HG02970 (cell line): ENCODE measurements at regions not wholly inside any gene's neighbourhood (a gene's known extent, or its start where the extent isn't known, plus 50 kb on each side); places are given as distances from the start of the nearest gene placed in this dataset.

ENCODE experiments used
- ATAC-seq: cut with Tn5 transposase; IDR thresholded peaks from one replicate; pipeline ENCODE4 v1.9.1; 2021; ENCODE audit warnings: mild to moderate bottlenecking, moderate library complexity, moderate number of reproducible peaks; ENCODE audit not compliant: unreplicated experiment, low FRiP score

GRCh38 chr21:17903929-17904639 is 84.9 kb upstream of the C21orf91 start:
- no peak for ATAC-seq

DNA sequence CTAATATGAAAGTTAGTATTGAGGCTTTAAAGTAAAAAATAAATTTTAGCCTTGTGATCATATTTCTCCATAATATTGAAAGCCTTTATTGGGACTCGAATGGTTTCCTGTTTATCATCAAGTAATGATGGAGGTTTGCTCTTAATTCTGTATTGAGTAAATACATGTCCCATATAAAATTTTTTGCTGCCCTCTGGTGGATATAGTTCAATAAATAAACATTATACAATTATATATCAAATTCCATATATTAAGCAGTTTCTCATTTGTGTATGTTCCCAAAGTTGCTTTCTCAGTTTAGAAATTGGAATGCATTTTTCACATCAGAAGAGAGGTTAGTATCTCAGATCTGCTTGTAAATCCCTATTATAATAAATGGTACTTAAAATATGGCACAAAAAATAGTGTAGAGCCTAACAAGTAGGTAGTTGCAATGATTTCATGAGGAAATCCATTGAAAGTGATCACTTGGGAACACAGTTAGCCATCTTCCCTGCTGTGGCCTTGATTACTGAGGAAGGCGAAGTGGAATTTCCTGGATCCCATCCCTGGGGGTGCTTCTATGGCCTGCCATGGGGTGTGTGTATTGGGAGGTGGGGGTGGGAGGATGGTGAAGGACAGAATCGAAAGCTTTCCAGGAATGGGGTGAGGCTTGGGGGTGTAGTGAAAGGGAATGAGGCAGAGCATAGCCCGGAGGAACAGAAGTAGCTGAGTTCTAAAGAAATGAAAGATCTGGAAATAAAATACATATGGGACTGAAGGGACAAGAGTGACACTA is 84.1 kb upstream of the C21orf91 start:
- ATAC-seq: no peak

DNA sequence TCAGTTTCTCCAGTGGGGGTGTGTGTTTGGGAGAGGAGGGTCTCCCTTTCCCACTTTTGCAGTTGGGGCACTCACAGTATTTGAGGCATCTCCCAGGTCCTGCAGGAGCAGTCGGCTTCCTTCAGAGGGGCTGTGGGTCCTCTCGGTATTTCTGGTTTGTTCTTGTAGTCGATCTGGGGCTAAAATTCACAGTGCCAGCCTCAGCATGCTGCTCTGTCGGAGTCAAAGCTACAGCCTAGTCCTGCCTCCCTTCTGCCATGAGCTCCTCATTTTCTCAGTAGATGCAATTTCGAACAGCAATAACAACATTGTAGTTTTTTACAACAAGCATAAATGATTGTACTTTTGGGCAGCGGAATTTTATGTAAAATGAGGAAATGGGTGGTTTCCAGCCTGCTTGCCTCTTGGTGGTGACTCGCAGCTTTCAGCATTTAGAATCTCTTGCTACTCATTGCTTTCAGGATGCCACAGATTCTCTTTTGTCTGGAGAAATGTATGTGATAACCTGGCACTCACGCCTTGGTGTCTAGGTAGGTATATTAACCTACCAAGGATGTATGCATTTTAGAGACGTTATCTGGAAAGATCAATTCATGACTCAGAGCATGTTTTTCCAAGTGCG is 82.4 kb upstream of the C21orf91 start:
- no peak for ATAC-seq

DNA sequence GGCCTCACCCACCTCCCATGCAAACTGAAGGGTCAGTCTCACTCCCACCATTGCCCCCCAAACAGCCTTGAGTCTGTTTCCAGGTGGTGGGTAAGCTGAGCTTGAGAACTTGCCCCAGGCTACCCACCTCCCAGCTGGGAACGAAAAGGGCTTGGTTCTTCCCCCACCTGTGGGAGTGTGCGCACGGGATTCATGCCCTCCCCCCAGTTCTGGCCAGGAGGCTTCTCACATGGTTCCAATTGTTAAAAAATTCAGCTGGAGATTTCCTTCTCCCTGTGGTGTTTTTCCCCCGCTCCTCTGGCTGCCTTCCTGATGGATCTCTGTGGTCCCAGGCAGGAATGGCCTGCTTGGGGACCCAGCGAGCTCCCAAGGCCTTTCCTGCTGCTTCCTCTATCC is 81.8 kb upstream of the C21orf91 start:
- ATAC-seq: no peak

DNA sequence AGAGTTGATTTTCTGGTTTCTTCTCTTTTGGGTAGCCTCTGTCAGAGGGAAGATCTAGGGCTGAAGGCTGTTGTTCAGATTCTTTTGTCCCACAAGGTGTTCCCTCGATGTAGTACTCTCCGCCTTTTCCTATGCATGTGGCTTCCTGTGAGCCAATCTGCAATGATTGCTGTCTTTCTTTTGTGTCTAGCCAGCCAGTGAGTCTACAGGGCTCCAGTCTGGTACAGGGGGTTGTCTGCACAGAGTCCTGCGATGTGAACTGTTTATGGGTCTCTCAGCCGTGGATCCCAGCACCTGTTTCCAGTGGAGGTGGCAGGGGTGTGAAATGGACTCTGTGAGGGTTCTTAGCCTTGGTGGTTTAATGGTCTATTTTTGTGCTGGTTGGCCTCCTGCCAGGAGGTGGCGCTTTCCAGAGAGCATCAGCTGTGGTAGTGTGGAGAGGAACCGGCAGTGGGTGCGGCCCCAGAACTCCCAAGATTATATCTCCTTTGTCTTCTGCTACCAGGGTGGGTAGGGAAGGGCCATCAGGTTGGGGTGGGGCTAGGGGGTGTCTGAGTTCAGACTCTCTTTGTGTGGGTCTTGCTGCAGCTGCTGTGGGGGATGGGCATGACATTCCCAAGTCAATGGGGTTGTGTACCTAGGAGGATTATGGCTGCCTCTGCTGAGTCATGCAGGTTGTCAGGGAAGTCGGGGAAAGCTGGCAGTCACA is 81.3 kb upstream of the C21orf91 start:
- ATAC-seq: no peak

GRCh38 chr21:17889171-17889570 is 70.0 kb upstream of the C21orf91 start:
- ATAC-seq: no peak

DNA sequence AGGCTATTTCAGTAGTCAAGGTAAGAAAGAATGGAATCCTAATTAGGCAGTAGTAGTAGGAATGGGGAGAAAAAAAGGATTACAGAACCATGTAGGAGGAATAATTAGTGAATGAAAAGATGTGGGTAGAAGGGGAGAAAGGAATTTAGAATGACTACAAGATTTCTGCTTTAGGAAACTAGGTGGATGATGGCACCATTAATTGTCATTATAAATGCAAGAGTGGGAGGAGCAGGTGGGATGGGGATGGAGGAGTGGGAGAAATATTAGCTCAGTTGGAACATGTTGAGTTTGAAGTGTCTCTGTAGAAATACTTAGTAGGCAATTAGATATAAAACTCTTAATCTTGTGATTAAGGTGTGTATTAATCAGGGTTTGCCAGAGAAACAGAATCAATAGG is 50.0 kb upstream of the C21orf91 start:
- no peak for ATAC-seq
